Aorta (tissue), 5 donors: ENCODE measurements at regions not wholly inside any gene's neighbourhood (a gene's known extent, or its start where the extent isn't known, plus 50 kb on each side); places are given as distances from the start of the nearest gene placed in this dataset.
A peak's percentile ranks its signal among the peaks of the same experiment; 100 is the strongest.

Experiments used
- ATAC-seq: fragments of 200-7000 bp; cut with Tn5 transposase; one replicate; pipeline ENCODE4 v1.9.1; 2022; ENCODE audit warnings: moderate library complexity; ENCODE audit not compliant: low FRiP score
- DNase-seq, 2 donors: peaks; one replicate each; pipeline ENCODE4 v3.0.0-alpha.2; 2020
- H3K27ac ChIP-seq, 2 donors: one replicate each; pipeline ENCODE4 v1.5.1; 2013; ENCODE audit warnings: low read length in 2 of 2, mild to moderate bottlenecking in 2 of 2, moderate library complexity in 2 of 2, control low read depth in 1 of 2, inconsistent platforms in 1 of 2, low read depth in 1 of 2
- H3K27me3 ChIP-seq, 2 donors: one replicate each; pipeline ENCODE4 v1.6.1; 2013; ENCODE audit warnings: control low read depth in 1 of 2, low read length in 1 of 2, mild to moderate bottlenecking in 1 of 2, moderate library complexity in 1 of 2; ENCODE audit not compliant: insufficient read depth in 2 of 2, control insufficient read depth in 1 of 2
- H3K36me3 ChIP-seq, 2 donors: one replicate each; pipeline ENCODE4 v1.6.1; 2013; ENCODE audit warnings: control low read depth in 1 of 2, low read length in 1 of 2, mild to moderate bottlenecking in 1 of 2; ENCODE audit not compliant: insufficient read depth in 2 of 2, control insufficient read depth in 1 of 2
- H3K4me1 ChIP-seq, 2 donors: one replicate each; pipeline ENCODE4 v1.6.1; 2013; ENCODE audit warnings: low read length in 2 of 2, control low read depth in 1 of 2, mild to moderate bottlenecking in 1 of 2, moderate library complexity in 1 of 2; ENCODE audit not compliant: insufficient read depth in 2 of 2, control insufficient read depth in 1 of 2
- H3K4me3 ChIP-seq, 2 donors: one replicate each; pipeline ENCODE4 v1.5.1; 2013; ENCODE audit warnings: low read length in 2 of 2, control low read depth in 1 of 2, mild to moderate bottlenecking in 1 of 2
- H3K9me3 ChIP-seq: one replicate; pipeline ENCODE4 v1.6.1; 2013; ENCODE audit warnings: mild to moderate bottlenecking, low read length; ENCODE audit not compliant: control insufficient read depth
- WGBS, 2 donors: extraction: QIAGEN DNeasy Blood & Tissue Kit; methylation state at CpG; one replicate each; pipeline ENCODE4 v1.1.7; 2013; 5-methylcytosine and 5-hydroxymethylcytosine counted together
- intact Hi-C, 2 donors: fragments of 100-400 bp; cut with DNase I; formaldehyde crosslinking; loops; one replicate each; pipeline versions ENCODE4 v1.14.2 to v1.15.0; 2022
- donor health status: healthy with polysubstance abuse.
- donor health status: Bipolar disorder and iron deficiency.
- donor health status: DM: no; HTN: no; CAD: no.
- donor health status: DM: no; HTN: no; CAD: no.
- donor health status: DM: yes; HTN: yes; CAD: no.

DNA sequence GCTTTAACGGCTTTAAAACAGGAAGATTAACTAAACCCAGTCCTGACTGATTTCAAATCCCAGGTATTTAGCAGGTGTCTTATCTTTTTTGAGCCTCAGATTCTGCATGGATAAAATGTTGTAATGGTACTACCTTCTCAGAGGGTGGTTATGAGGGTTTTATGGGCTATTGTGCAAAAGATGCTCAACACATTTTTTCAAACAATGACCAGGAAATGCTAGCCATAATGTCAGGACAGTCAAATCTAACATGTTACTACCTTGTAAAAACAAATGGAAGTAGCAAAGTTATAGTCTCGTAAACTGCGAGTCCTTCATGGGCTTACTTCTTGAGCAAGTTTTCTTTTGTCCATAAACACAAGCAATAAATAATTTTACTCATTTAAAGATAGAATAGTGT lies 162.1 kb upstream of the TFPI start:
- Histone ChIP-seq H3K27ac (no peak overlapping the region), H3K4me1 (no peaks in the 10 kb centered on the region), H3K27me3 (no peaks in the 10 kb centered on the region), H3K9me3 (no peaks in the 10 kb centered on the region), H3K36me3 (no peaks in the 10 kb centered on the region), H3K4me3 (no peak overlapping the region)
- no peak for ATAC-seq
- 94 to 98% methylated on average over 3 of the region's 3 CpGs for whole genome bisulfite sequencing, 2 donors
- DNase-seq, result no peak
- intact Hi-C loops, result no loop called here

DNA sequence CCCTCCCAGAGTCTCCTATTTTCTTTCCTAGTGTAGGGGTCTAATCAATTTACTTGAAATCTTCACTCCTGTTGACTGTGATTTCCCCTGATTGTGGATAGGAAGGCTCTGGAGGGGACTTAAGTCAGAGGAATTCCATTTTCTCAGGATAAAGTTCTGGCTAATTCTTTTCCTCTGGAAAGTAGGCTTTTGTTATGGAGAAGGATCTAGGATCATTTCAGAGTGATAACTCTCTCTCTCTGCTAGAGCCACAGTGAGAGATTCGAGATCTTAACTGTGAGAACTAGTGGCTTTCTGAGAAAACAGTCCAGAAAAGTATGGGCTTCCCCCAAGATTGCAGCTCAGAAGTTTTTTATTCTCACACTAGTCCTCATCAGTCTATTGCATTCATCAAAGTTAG lies 163.9 kb upstream of the TFPI start:
- intact Hi-C loops, result no loop called here
- no peaks in the 10 kb centered on the region for H3K27me3 ChIP-seq
- DNase-seq, result no peak
- no peaks in the 10 kb centered on the region for H3K4me1 ChIP-seq
- H3K36me3 ChIP-seq, result no peaks in the 10 kb centered on the region
- H3K9me3 ChIP-seq, result no peaks in the 10 kb centered on the region
- H3K4me3 ChIP-seq, result no peak overlapping the region
- WGBS, 2 donors, result 40 to 58% methylated on average over 1 of the region's 1 CpG
- H3K27ac ChIP-seq, result no peak overlapping the region
- no peak for ATAC-seq

DNA sequence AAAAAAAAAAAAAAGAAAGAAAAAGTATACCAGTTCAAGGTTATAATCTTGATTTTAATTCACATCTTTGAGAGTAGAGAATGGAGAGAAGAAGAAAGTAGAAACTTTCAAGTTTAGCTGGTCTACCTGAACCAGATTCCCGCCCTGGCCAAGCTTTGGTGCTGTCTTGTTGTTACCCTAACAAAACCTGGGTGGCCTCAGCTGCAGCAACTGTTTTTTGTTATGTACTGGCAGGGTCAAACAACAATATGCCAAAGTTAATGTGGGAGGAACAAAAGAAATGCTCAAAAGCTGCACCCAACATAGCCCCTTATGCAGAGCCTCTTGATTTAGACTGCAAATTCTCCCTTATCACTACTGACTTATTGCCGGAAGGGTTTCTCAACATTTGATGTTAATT lies 165.3 kb upstream of the TFPI start:
- no peaks in the 10 kb centered on the region for H3K9me3 ChIP-seq
- no peak overlapping the region for H3K4me3 ChIP-seq
- WGBS, 2 donors, result 95 to 97% methylated on average over 2 of the region's 2 CpGs
- DNase-seq (no peak), ATAC-seq (no peak)
- intact Hi-C loops, result no loop called here
- no peaks in the 10 kb centered on the region for H3K36me3 ChIP-seq
- H3K4me1 ChIP-seq, result no peaks in the 10 kb centered on the region
- no peak overlapping the region for H3K27ac ChIP-seq
- H3K27me3 ChIP-seq, result no peaks in the 10 kb centered on the region

DNA sequence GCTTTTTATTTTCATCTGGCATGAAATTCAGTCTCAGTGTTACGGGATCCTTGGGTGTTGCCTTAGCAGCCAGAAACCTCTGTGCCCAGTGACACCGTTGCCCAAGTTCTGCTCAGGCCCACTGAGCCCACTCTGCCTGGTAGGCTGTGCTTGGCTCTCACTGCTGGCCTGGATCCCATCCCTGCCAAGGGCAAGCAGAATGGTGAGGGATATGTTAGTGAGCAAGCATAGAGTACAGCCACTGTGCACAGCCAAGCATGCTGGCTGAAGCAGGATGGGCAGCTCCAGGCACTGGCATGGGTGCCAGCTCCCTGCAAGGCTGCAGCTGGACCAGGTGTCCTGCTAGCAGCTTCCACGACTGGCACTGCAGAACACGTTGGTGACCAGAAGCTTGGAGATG lies 194.7 kb upstream of the TFPI start:
- no peaks in the 10 kb centered on the region for H3K9me3 ChIP-seq
- peak; percentile 36 for ATAC-seq
- H3K27me3 ChIP-seq, result no peaks in the 10 kb centered on the region

DNA sequence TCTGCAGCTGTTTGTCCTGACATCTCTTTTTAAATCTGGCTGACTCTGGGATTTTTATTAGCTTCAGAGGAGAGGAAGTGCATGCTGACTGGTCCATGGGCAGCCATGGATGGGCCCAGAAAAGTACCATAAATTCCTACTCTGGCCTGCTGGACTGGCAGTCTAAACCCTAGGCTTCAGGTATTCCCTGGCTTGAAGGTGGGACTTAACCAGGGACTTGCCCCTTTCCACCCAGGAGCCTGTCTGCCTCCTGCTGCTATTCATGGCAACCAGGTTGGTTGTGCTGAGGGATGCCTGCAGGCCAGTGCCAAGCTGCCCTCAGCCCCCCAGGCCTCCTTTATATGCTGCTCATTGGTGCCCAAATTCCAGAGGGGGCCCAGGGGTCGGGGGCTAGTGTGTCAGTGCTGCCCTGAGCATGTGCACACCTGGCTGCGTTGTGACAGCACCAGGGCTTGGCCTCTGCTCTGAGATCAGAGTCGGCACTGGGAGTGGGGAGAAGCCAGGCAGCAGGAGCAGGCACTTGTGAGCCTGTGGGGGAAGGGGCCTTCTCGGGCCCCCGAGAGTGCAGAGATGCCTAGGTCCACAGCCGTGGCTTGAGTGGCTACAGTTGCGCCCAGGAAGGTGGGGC lies 195.7 kb upstream of the TFPI start:
- no peaks in the 10 kb centered on the region for H3K4me1 ChIP-seq
- intact Hi-C loops, result no loop called here
- ATAC-seq, result no peak
- H3K36me3 ChIP-seq, result no peaks in the 10 kb centered on the region
- H3K27ac ChIP-seq, result no peak overlapping the region
- H3K4me3 ChIP-seq, result no peak overlapping the region
- no peaks in the 10 kb centered on the region for H3K9me3 ChIP-seq
- H3K27me3 ChIP-seq, result no peaks in the 10 kb centered on the region
- DNase-seq, result no peak
- 94 to 99% methylated on average over 7 of the region's 7 CpGs for WGBS, 2 donors

More for the DNA sequence above, 194.7 kb upstream of the TFPI start:
- intact Hi-C loops, result no loop called here
- Histone ChIP-seq H3K4me1 (no peaks in the 10 kb centered on the region), H3K36me3 (no peaks in the 10 kb centered on the region), H3K4me3 (no peak overlapping the region), H3K27ac (no peak overlapping the region)
- 6 to 12% methylated on average over 4 of the region's 4 CpGs for WGBS, 2 donors
- no peak for DNase-seq

DNA sequence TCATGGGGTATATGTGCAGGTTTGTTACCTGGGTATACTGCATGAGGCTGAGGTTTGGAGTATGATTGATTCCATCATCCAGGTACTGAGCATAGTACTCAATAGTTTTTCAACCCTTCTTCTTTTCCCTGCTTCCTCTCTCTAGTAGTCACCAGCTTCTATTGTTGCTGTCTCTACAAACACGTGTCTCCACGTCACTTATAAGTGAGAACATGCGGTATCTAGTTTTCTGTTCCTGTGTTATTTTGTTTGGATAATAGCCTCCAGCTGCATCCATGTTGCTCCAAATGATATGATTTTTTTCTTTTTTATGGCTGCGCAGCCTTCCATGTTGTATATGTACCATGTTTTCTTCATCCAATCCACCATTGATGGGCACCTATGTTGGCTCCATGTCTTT lies 214.8 kb upstream of the TFPI start:
- H3K4me3 ChIP-seq, result no peak overlapping the region
- H3K4me1 ChIP-seq, result no peaks in the 10 kb centered on the region
- ATAC-seq (no peak), DNase-seq (no peak)
- intact Hi-C loops, result no loop called here
- H3K9me3 ChIP-seq, result no peaks in the 10 kb centered on the region
- H3K27me3 ChIP-seq, result no peaks in the 10 kb centered on the region
- WGBS, 2 donors, result 95 to 98% methylated on average over 4 of the region's 4 CpGs
- H3K27ac ChIP-seq, result no peak overlapping the region
- no peaks in the 10 kb centered on the region for H3K36me3 ChIP-seq

DNA sequence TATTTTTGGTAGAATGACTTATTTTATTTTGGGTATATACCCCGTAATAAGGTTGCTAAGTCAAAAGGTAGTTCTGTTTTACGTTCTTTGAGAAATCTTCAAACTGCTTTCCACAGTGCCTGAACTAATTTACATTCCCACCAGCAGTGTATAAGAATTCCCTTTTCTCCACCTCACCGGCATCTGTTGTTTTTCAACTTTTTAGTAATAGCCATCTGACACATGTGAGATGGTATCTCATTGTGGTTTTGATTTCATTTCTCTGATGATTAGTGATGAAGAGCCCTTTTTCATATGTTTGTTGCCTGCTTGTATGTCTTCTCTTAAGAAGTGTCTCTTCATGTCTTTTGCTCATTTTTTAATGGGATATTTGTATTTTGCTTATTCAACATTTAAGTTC lies 215.2 kb upstream of the TFPI start:
- H3K4me1 ChIP-seq, result no peaks in the 10 kb centered on the region
- DNase-seq, result no peak
- H3K27ac ChIP-seq, result no peak overlapping the region
- no peak for ATAC-seq
- no peaks in the 10 kb centered on the region for H3K27me3 ChIP-seq
- no peaks in the 10 kb centered on the region for H3K36me3 ChIP-seq
- intact Hi-C loops, result no loop called here
- WGBS, 2 donors, result 97 to 98% methylated on average over 3 of the region's 3 CpGs
- no peaks in the 10 kb centered on the region for H3K9me3 ChIP-seq
- H3K4me3 ChIP-seq, result no peak overlapping the region

DNA sequence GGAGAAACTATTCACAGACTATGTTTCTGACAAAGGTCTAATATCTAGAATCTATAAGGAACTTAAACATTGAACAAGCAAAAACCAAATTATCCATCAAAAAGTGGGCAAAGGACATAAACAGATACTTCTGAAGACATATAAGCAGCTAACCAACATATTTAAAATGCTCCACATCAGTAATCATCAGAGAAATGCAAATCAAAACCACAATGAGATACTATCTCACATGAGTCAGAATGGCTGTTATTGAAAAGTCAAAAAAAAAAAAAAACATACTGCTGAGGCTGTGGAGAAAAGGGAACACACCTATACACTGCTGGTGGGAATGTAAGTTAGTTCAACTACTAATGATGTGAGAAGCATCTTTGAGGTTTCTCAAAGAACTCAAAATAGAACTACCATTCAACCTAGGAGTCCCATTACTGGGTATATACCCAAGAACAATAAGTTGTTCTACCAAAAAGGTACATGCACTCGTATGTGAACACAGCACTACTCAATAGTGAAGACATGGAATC lies 220.4 kb upstream of the TFPI start:
- H3K27ac ChIP-seq, result no peak overlapping the region
- DNase-seq (no peak), ATAC-seq (no peak)
- no peak overlapping the region for H3K4me3 ChIP-seq
- H3K27me3 ChIP-seq, result no peaks in the 10 kb centered on the region
- no peaks in the 10 kb centered on the region for H3K4me1 ChIP-seq
- H3K9me3 ChIP-seq, result no peaks in the 10 kb centered on the region
- 91 to 96% methylated on average over 1 of the region's 1 CpG for WGBS, 2 donors
- intact Hi-C loops, result no loop called here
- H3K36me3 ChIP-seq, result no peaks in the 10 kb centered on the region

DNA sequence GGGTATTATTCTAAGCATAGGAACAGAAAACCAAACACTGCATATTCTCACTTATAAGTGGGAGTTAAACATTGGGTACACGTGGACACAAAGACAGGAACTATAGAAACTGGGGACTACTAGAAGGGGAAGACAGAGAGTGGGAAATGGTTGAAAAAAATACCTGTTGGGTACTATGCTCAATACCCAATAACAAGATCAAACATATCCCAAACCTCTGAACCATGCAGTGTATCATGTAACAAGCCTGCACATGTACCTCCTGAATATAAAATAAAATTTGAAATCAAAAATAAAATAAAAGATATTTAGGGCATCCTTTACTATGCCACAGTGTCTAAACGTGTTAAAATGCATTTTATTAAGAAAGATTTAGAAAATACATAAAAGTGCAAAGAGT lies 221.0 kb upstream of the TFPI start:
- Histone ChIP-seq H3K36me3 (no peaks in the 10 kb centered on the region), H3K9me3 (no peaks in the 10 kb centered on the region), H3K27me3 (no peaks in the 10 kb centered on the region), H3K4me3 (no peak overlapping the region), H3K27ac (no peak overlapping the region), H3K4me1 (no peaks in the 10 kb centered on the region)
- no peak for ATAC-seq
- 82 to 86% methylated on average over 2 of the region's 2 CpGs for whole genome bisulfite sequencing, 2 donors
- intact Hi-C loops, result no loop called here
- no peak for DNase-seq
